Mammary epithelial cell (primary cell): ENCODE measurements at regions not wholly inside any gene's neighbourhood (a gene's known extent, or its start where the extent isn't known, plus 50 kb on each side); places are given as distances from the start of the nearest gene placed in this dataset.

Source experiments
- EZH2 ChIP-seq: IDR thresholded peaks from 2 replicates; pipeline ENCODE4 v1.6.1; 2012; ENCODE audit warnings: low read length, inconsistent platforms, borderline replicate concordance
- TF ChIP-seq, protein P1 (sequence below), 2 donors: IDR thresholded peaks in 1 of 2; conservative IDR thresholded peaks in 1 of 2; 2 replicates each; pipeline ENCODE4 v1.5.1; 2011 to 2012; ENCODE audit warnings: inconsistent platforms in 2 of 2, low read length in 2 of 2, mild to moderate bottlenecking in 2 of 2, control low read depth in 1 of 2, low read depth in 1 of 2; ENCODE audit not compliant: insufficient read depth in 1 of 2; ENCODE audit errors: extremely low read depth in 1 of 2

DNA sequence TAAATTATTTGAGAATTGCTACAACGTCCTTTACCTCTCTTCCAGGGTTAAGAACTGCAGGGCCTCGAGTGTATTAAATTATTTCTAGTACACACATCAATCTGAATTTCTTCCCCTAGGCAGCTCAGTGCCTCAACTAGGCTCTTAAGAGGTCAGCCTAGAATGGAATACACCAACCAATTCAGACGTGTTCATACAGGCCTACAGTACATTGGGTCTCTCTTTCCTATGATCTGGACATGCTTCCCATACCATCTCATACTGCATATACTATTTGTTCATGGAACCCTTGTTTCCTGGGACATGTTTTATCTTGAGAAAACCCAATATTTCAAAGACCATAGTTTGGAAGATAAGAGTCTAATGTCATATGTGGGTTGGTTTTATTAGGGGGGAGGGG lies 434.1 kb upstream of the WWC1 start:
- TF ChIP-seq, protein P1, sequence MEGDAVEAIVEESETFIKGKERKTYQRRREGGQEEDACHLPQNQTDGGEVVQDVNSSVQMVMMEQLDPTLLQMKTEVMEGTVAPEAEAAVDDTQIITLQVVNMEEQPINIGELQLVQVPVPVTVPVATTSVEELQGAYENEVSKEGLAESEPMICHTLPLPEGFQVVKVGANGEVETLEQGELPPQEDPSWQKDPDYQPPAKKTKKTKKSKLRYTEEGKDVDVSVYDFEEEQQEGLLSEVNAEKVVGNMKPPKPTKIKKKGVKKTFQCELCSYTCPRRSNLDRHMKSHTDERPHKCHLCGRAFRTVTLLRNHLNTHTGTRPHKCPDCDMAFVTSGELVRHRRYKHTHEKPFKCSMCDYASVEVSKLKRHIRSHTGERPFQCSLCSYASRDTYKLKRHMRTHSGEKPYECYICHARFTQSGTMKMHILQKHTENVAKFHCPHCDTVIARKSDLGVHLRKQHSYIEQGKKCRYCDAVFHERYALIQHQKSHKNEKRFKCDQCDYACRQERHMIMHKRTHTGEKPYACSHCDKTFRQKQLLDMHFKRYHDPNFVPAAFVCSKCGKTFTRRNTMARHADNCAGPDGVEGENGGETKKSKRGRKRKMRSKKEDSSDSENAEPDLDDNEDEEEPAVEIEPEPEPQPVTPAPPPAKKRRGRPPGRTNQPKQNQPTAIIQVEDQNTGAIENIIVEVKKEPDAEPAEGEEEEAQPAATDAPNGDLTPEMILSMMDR (conservative IDR thresholded peaks at IDR 0.05 in 1 of 2, IDR thresholded peaks at IDR 0.05 in 1 of 2; ENCODE audit: extremely low read depth in 1 of 2, insufficient read depth in 1 of 2, low read depth in 1 of 2, low read length in 2 of 2), result no peak
- no peak for TF ChIP-seq EZH2
